Mucosa of rectum (tissue), 2 donors: ENCODE measurements at regions not wholly inside any gene's neighbourhood (a gene's known extent, or its start where the extent isn't known, plus 50 kb on each side); places are given as distances from the start of the nearest gene placed in this dataset.
"Not testable (repeated sequence)": the region's sequence is repeated elsewhere in the genome, so short reads cannot be mapped to it uniquely, and the experiment has no call there.

Source experiments
- H3K27ac ChIP-seq, 2 donors: one replicate each; pipeline ENCODE4 v1.7.0; 2013; ENCODE audit warnings: inconsistent platforms in 2 of 2, low read depth in 2 of 2, low read length in 2 of 2
- H3K27me3 ChIP-seq, 2 donors: one replicate each; pipeline ENCODE4 v1.7.0; 2013; ENCODE audit warnings: low read length in 2 of 2; ENCODE audit not compliant: control insufficient read depth in 2 of 2, insufficient read depth in 2 of 2
- H3K36me3 ChIP-seq, 2 donors: one replicate each; pipeline ENCODE4 v1.7.0; 2013; ENCODE audit warnings: low read length in 2 of 2; ENCODE audit not compliant: control insufficient read depth in 2 of 2, insufficient read depth in 2 of 2
- H3K4me1 ChIP-seq, 2 donors: one replicate each; pipeline ENCODE4 v1.7.0; 2013; ENCODE audit warnings: low read length in 2 of 2, mild to moderate bottlenecking in 1 of 2; ENCODE audit not compliant: control insufficient read depth in 2 of 2, insufficient read depth in 2 of 2
- H3K4me3 ChIP-seq, 2 donors: one replicate each; pipeline ENCODE4 v1.7.0; 2013; ENCODE audit warnings: low read length in 2 of 2
- H3K9ac ChIP-seq, 2 donors: one replicate each; pipeline ENCODE4 v1.7.0; 2013; ENCODE audit warnings: low read length in 2 of 2, low read depth in 1 of 2, mild to moderate bottlenecking in 1 of 2
- H3K9me3 ChIP-seq, 2 donors: one replicate each; pipeline ENCODE4 v1.7.0; 2013; ENCODE audit warnings: low read length in 2 of 2; ENCODE audit not compliant: control insufficient read depth in 2 of 2
- donor health status: healthy.
- donor health status: Normal muscosa, but diverticular disease.

- not testable (repeated sequence) for H3K27me3 ChIP-seq, H3K36me3 ChIP-seq, H3K27ac ChIP-seq, H3K9me3 ChIP-seq, H3K9ac ChIP-seq, H3K4me1 ChIP-seq, H3K4me3 ChIP-seq
These were observed 107.0 kb upstream of the ZNF519 start for GRCh38 chr18:14239224-14239623.

- not testable (repeated sequence) for H3K27ac ChIP-seq, H3K27me3 ChIP-seq, H3K36me3 ChIP-seq, H3K9ac ChIP-seq, H3K4me3 ChIP-seq, H3K9me3 ChIP-seq, H3K4me1 ChIP-seq
These were observed 104.3 kb upstream of the ZNF519 start for GRCh38 chr18:14236356-14237048.

- not testable (repeated sequence) for H3K9ac ChIP-seq, H3K4me3 ChIP-seq, H3K27me3 ChIP-seq, H3K27ac ChIP-seq, H3K9me3 ChIP-seq, H3K4me1 ChIP-seq, H3K36me3 ChIP-seq
These were observed 93.0 kb upstream of the ZNF519 start for GRCh38 chr18:14225286-14225679.

GRCh38 chr18:14224551-14225285, 92.5 kb upstream of the ZNF519 start:
- not testable (repeated sequence) for H3K27me3 ChIP-seq, H3K4me3 ChIP-seq, H3K9me3 ChIP-seq, H3K9ac ChIP-seq, H3K4me1 ChIP-seq, H3K27ac ChIP-seq, H3K36me3 ChIP-seq

- H3K4me3 ChIP-seq, H3K9me3 ChIP-seq, H3K27me3 ChIP-seq, H3K9ac ChIP-seq, H3K27ac ChIP-seq, H3K4me1 ChIP-seq, H3K36me3 ChIP-seq: not testable (repeated sequence)
These were observed 91.7 kb upstream of the ZNF519 start for GRCh38 chr18:14223919-14224318.

GRCh38 chr18:14223231-14223822, 91.1 kb upstream of the ZNF519 start:
- not testable (repeated sequence) for H3K4me3 ChIP-seq, H3K4me1 ChIP-seq

GRCh38 chr18:14222354-14223221, 90.4 kb upstream of the ZNF519 start:
- not testable (repeated sequence) for H3K4me3 ChIP-seq, H3K36me3 ChIP-seq, H3K27ac ChIP-seq, H3K27me3 ChIP-seq, H3K9ac ChIP-seq, H3K4me1 ChIP-seq, H3K9me3 ChIP-seq

More at GRCh38 chr18:14223231-14223822, 91.1 kb upstream of the ZNF519 start:
- H3K9ac ChIP-seq, H3K27ac ChIP-seq, H3K9me3 ChIP-seq, H3K36me3 ChIP-seq, H3K27me3 ChIP-seq: not testable (repeated sequence)

- Histone ChIP-seq H3K4me1 (no peaks in the 10 kb centered on the region), H3K4me3 (no peak overlapping the region), H3K27me3 (no peaks in the 10 kb centered on the region), H3K27ac (no peak overlapping the region), H3K9ac (no peak overlapping the region), H3K9me3 (no peaks in the 10 kb centered on the region), H3K36me3 (no peaks in the 10 kb centered on the region)
These were observed 89.5 kb upstream of the ZNF519 start for GRCh38 chr18:14221689-14222088.

- not testable (repeated sequence) for H3K9me3 ChIP-seq, H3K27ac ChIP-seq, H3K36me3 ChIP-seq
These were observed 83.7 kb upstream of the ZNF519 start for GRCh38 chr18:14215952-14216351.

GRCh38 chr18:14203424-14203823, 71.2 kb upstream of the ZNF519 start:
- not testable (repeated sequence) for H3K27me3 ChIP-seq, H3K9me3 ChIP-seq, H3K9ac ChIP-seq, H3K36me3 ChIP-seq, H3K4me1 ChIP-seq, H3K27ac ChIP-seq, H3K4me3 ChIP-seq

More at GRCh38 chr18:14215952-14216351, 83.7 kb upstream of the ZNF519 start:
- not testable (repeated sequence) for H3K9ac ChIP-seq, H3K4me1 ChIP-seq, H3K4me3 ChIP-seq, H3K27me3 ChIP-seq
